Thymus (tissue), 11 donors: ENCODE measurements at regions not wholly inside any gene's neighbourhood (a gene's known extent, or its start where the extent isn't known, plus 50 kb on each side); places are given as distances from the start of the nearest gene placed in this dataset.

Experiments used
- DNase-seq, 9 donors: peaks; one replicate each; pipeline ENCODE4 v3.0.0-alpha.2; 2013; ENCODE audit warnings: low spot score in 9 of 9, low read depth in 6 of 9, missing footprints in 1 of 9
- H3K27ac ChIP-seq, 2 donors: one replicate each; pipeline ENCODE4 v1.5.1; 2013; ENCODE audit warnings: control low read depth in 1 of 2, low read depth in 1 of 2, low read length in 1 of 2, mild to moderate bottlenecking in 1 of 2, moderate library complexity in 1 of 2
- H3K27me3 ChIP-seq, 2 donors: one replicate each; pipeline ENCODE4 v1.5.1; 2013; ENCODE audit warnings: low read length in 1 of 2; ENCODE audit not compliant: control insufficient read depth in 2 of 2, insufficient read depth in 1 of 2
- H3K36me3 ChIP-seq, 2 donors: one replicate each; pipeline ENCODE4 v1.5.1; 2013; ENCODE audit warnings: low read length in 1 of 2, mild to moderate bottlenecking in 1 of 2, moderate library complexity in 1 of 2; ENCODE audit not compliant: control insufficient read depth in 2 of 2, insufficient read depth in 2 of 2
- H3K4me1 ChIP-seq, 2 donors: one replicate each; pipeline ENCODE4 v1.5.1; 2013; ENCODE audit warnings: low read length in 2 of 2; ENCODE audit not compliant: control insufficient read depth in 2 of 2, insufficient read depth in 2 of 2
- H3K4me3 ChIP-seq, 2 donors: one replicate each; pipeline ENCODE4 v1.5.1; 2013; ENCODE audit warnings: low read length in 2 of 2, control low read depth in 1 of 2, mild to moderate bottlenecking in 1 of 2
- H3K9me3 ChIP-seq, 2 donors: one replicate each; pipeline ENCODE4 v1.5.1; 2013; ENCODE audit warnings: low read length in 1 of 2, mild to moderate bottlenecking in 1 of 2; ENCODE audit not compliant: control insufficient read depth in 2 of 2, insufficient read depth in 1 of 2
- WGBS: extraction: QIAGEN DNeasy Blood & Tissue Kit; methylation state at CpG from one replicate; pipeline ENCODE4 v1.1.7; 2013; 5-methylcytosine and 5-hydroxymethylcytosine counted together
- donor health status: healthy.

GRCh38 chr3:64759811-64760210 lies 72.0 kb upstream of the ADAMTS9 start:
- H3K4me1 ChIP-seq: no peaks in the 10 kb centered on the region
- H3K4me3 ChIP-seq: no peak overlapping the region
- H3K27me3 ChIP-seq: no peaks in the 10 kb centered on the region
- no peak for DNase-seq
- no peaks in the 10 kb centered on the region for H3K36me3 ChIP-seq
- no peak overlapping the region for H3K27ac ChIP-seq
- WGBS: 97% methylated on average over 2 of the region's 2 CpGs
- no peaks in the 10 kb centered on the region for H3K9me3 ChIP-seq

GRCh38 chr3:64756398-64756986 lies 68.7 kb upstream of the ADAMTS9 start:
- no peak for DNase-seq
- peaks cover 0 to 2% of the 10 kb centered on the region in 2 donors for H3K9me3 ChIP-seq
- 94% methylated on average over 2 of the region's 2 CpGs for WGBS

GRCh38 chr3:64748244-64748904 lies 60.6 kb upstream of the ADAMTS9 start:
- 88% methylated on average over 6 of the region's 6 CpGs for WGBS
- H3K27me3 ChIP-seq: no peaks in the 10 kb centered on the region
- DNase-seq: no peak
- H3K4me1 ChIP-seq: no peaks in the 10 kb centered on the region
- no peak overlapping the region for H3K4me3 ChIP-seq
- no peak overlapping the region for H3K27ac ChIP-seq
- H3K36me3 ChIP-seq: no peaks in the 10 kb centered on the region
- H3K9me3 ChIP-seq: no peaks in the 10 kb centered on the region

More at GRCh38 chr3:64756398-64756986, 68.7 kb upstream of the ADAMTS9 start:
- Histone ChIP-seq H3K4me3 (no peak overlapping the region), H3K27ac (no peak overlapping the region), H3K36me3 (no peaks in the 10 kb centered on the region), H3K4me1 (no peaks in the 10 kb centered on the region), H3K27me3 (no peaks in the 10 kb centered on the region)

- no peak for DNase-seq
- WGBS: 96% methylated on average over 4 of the region's 4 CpGs
- Histone ChIP-seq H3K27me3 (no peaks in the 10 kb centered on the region), H3K36me3 (no peaks in the 10 kb centered on the region), H3K27ac (no peak overlapping the region), H3K9me3 (no peaks in the 10 kb centered on the region), H3K4me3 (no peak overlapping the region), H3K4me1 (no peaks in the 10 kb centered on the region)
Observed at GRCh38 chr3:64747679-64748078, 59.9 kb upstream of the ADAMTS9 start.

GRCh38 chr3:64743887-64744243 lies 56.1 kb upstream of the ADAMTS9 start:
- no peak overlapping the region for H3K27ac ChIP-seq
- no peaks in the 10 kb centered on the region for H3K27me3 ChIP-seq
- WGBS: 70% methylated on average over 4 of the region's 4 CpGs
- H3K9me3 ChIP-seq: no peaks in the 10 kb centered on the region
- H3K4me3 ChIP-seq: no peak overlapping the region
- H3K4me1 ChIP-seq: no peaks in the 10 kb centered on the region
- H3K36me3 ChIP-seq: no peaks in the 10 kb centered on the region
- DNase-seq: no peak

- no peak overlapping the region for H3K27ac ChIP-seq
- no peaks in the 10 kb centered on the region for H3K27me3 ChIP-seq
- no peaks in the 10 kb centered on the region for H3K36me3 ChIP-seq
- 95% methylated on average over 5 of the region's 5 CpGs for WGBS
- H3K4me1 ChIP-seq: no peaks in the 10 kb centered on the region
- DNase-seq: no peak
- no peaks in the 10 kb centered on the region for H3K9me3 ChIP-seq
- H3K4me3 ChIP-seq: no peak overlapping the region
Observed at GRCh38 chr3:64743156-64743886, 55.5 kb upstream of the ADAMTS9 start.

GRCh38 chr3:64741341-64741740 lies 53.5 kb upstream of the ADAMTS9 start:
- Histone ChIP-seq H3K9me3 (no peaks in the 10 kb centered on the region), H3K27ac (no peak overlapping the region), H3K36me3 (no peaks in the 10 kb centered on the region), H3K4me1 (no peaks in the 10 kb centered on the region), H3K27me3 (no peaks in the 10 kb centered on the region), H3K4me3 (no peak overlapping the region)
- WGBS: 86% methylated on average over 1 of the region's 1 CpG
- DNase-seq: no peak

GRCh38 chr3:64739971-64740631 lies 52.3 kb upstream of the ADAMTS9 start:
- Histone ChIP-seq H3K36me3 (no peaks in the 10 kb centered on the region), H3K4me3 (no peak overlapping the region), H3K27me3 (no peaks in the 10 kb centered on the region), H3K4me1 (no peaks in the 10 kb centered on the region), H3K27ac (no peak overlapping the region), H3K9me3 (no peaks in the 10 kb centered on the region)
- 93% methylated on average over 11 of the region's 11 CpGs for WGBS
- DNase-seq: no peak
